ENCODE measurements at regions not wholly inside any gene's neighbourhood (a gene's known extent, or its start where the extent isn't known, plus 50 kb on each side); places are given as distances from the start of the nearest gene placed in this dataset.

- no peak for TF ChIP-seq CTCF (IDR thresholded peaks at IDR 0.05; ENCODE audit: low read depth, low read length, poor library complexity, severe bottlenecking)
- no peak for TF ChIP-seq EZH2phosphoT487 (IDR thresholded peaks at IDR 0.05; ENCODE audit: borderline replicate concordance, low read length)
Observed at GRCh38 chr2:219951099-219951498, 323.7 kb downstream of the SLC4A3 start.

GRCh38 chr2:219954331-219954730, 326.9 kb downstream of the SLC4A3 start:
- Histone ChIP-seq H3K9me2 (replicated peaks; ENCODE audit: control insufficient read depth, low read length) (no peaks in the 10 kb centered on the region), H3K9me3 (ENCODE audit: control insufficient read depth, insufficient read depth, low read length) (no peaks in the 10 kb centered on the region), H3K4me2 (ENCODE audit: low read length) (no peak overlapping the region), H3K36me3 (ENCODE audit: control insufficient read depth, low read length) (no peaks in the 10 kb centered on the region), H3F3A (ENCODE audit: control insufficient read depth, insufficient read depth) (no peaks in the 10 kb centered on the region), H3K4me1 (ENCODE audit: control insufficient read depth, low read length) (no peaks in the 10 kb centered on the region), H3K79me2 (ENCODE audit: control insufficient read depth, low read length) (no peaks in the 10 kb centered on the region), H3K27me3 (ENCODE audit: control insufficient read depth, low read length) (no peaks in the 10 kb centered on the region), H3K27ac (ENCODE audit: low read depth, low read length) (no peak overlapping the region), H4K20me1 (ENCODE audit: control insufficient read depth, insufficient read depth, low read depth, low read length) (no peaks in the 10 kb centered on the region), H3K4me3 (ENCODE audit: low read length) (no peak overlapping the region)
- no peak for TF ChIP-seq CTCF (IDR thresholded peaks at IDR 0.05; ENCODE audit: low read depth, low read length, poor library complexity, severe bottlenecking)
- TF ChIP-seq EZH2phosphoT487 (IDR thresholded peaks at IDR 0.05; ENCODE audit: borderline replicate concordance, low read length) = no peak

More at GRCh38 chr2:219951099-219951498, 323.7 kb downstream of the SLC4A3 start:
- Histone ChIP-seq H3K36me3 (ENCODE audit: control insufficient read depth, low read length) (no peaks in the 10 kb centered on the region), H3K9me2 (replicated peaks; ENCODE audit: control insufficient read depth, low read length) (no peaks in the 10 kb centered on the region), H3K79me2 (ENCODE audit: control insufficient read depth, low read length) (no peaks in the 10 kb centered on the region), H3K9me3 (ENCODE audit: control insufficient read depth, insufficient read depth, low read length) (no peaks in the 10 kb centered on the region), H3K4me1 (ENCODE audit: control insufficient read depth, low read length) (no peaks in the 10 kb centered on the region), H3K4me3 (ENCODE audit: low read length) (no peak overlapping the region), H3K27me3 (ENCODE audit: control insufficient read depth, low read length) (no peaks in the 10 kb centered on the region), H3F3A (ENCODE audit: control insufficient read depth, insufficient read depth) (no peaks in the 10 kb centered on the region), H3K27ac (ENCODE audit: low read depth, low read length) (no peak overlapping the region), H4K20me1 (ENCODE audit: control insufficient read depth, insufficient read depth, low read depth, low read length) (no peaks in the 10 kb centered on the region), H3K4me2 (ENCODE audit: low read length) (no peak overlapping the region)

GRCh38 chr2:219957820-219958219, 330.4 kb downstream of the SLC4A3 start:
- Histone ChIP-seq H4K20me1 (ENCODE audit: control insufficient read depth, insufficient read depth, low read depth, low read length) (no peaks in the 10 kb centered on the region), H3K79me2 (ENCODE audit: control insufficient read depth, low read length) (no peaks in the 10 kb centered on the region), H3K4me1 (ENCODE audit: control insufficient read depth, low read length) (no peaks in the 10 kb centered on the region), H3K4me3 (ENCODE audit: low read length) (no peak overlapping the region), H3K4me2 (ENCODE audit: low read length) (no peak overlapping the region), H3K9me2 (replicated peaks; ENCODE audit: control insufficient read depth, low read length) (no peaks in the 10 kb centered on the region), H3K27me3 (ENCODE audit: control insufficient read depth, low read length) (no peaks in the 10 kb centered on the region), H3F3A (ENCODE audit: control insufficient read depth, insufficient read depth) (no peaks in the 10 kb centered on the region), H3K9me3 (ENCODE audit: control insufficient read depth, insufficient read depth, low read length) (no peaks in the 10 kb centered on the region), H3K36me3 (ENCODE audit: control insufficient read depth, low read length) (no peaks in the 10 kb centered on the region), H3K27ac (ENCODE audit: low read depth, low read length) (no peak overlapping the region)
- TF ChIP-seq EZH2phosphoT487 (IDR thresholded peaks at IDR 0.05; ENCODE audit: borderline replicate concordance, low read length) = no peak
- TF ChIP-seq CTCF (IDR thresholded peaks at IDR 0.05; ENCODE audit: low read depth, low read length, poor library complexity, severe bottlenecking) = no peak

GRCh38 chr2:219958941-219959340, 331.5 kb downstream of the SLC4A3 start:
- Histone ChIP-seq H3K4me3 (ENCODE audit: low read length) (no peak overlapping the region), H4K20me1 (ENCODE audit: control insufficient read depth, insufficient read depth, low read depth, low read length) (no peaks in the 10 kb centered on the region)

More at GRCh38 chr2:219958941-219959340, 331.5 kb downstream of the SLC4A3 start:
- Histone ChIP-seq H3K27me3 (ENCODE audit: control insufficient read depth, low read length) (no peaks in the 10 kb centered on the region), H3K27ac (ENCODE audit: low read depth, low read length) (no peak overlapping the region), H3F3A (ENCODE audit: control insufficient read depth, insufficient read depth) (no peaks in the 10 kb centered on the region), H3K9me2 (replicated peaks; ENCODE audit: control insufficient read depth, low read length) (no peaks in the 10 kb centered on the region), H3K4me2 (ENCODE audit: low read length) (no peak overlapping the region), H3K9me3 (ENCODE audit: control insufficient read depth, insufficient read depth, low read length) (no peaks in the 10 kb centered on the region), H3K79me2 (ENCODE audit: control insufficient read depth, low read length) (no peaks in the 10 kb centered on the region), H3K36me3 (ENCODE audit: control insufficient read depth, low read length) (no peaks in the 10 kb centered on the region), H3K4me1 (ENCODE audit: control insufficient read depth, low read length) (no peaks in the 10 kb centered on the region)
- TF ChIP-seq CTCF (IDR thresholded peaks at IDR 0.05; ENCODE audit: low read depth, low read length, poor library complexity, severe bottlenecking) = no peak
- TF ChIP-seq EZH2phosphoT487 (IDR thresholded peaks at IDR 0.05; ENCODE audit: borderline replicate concordance, low read length) = no peak
